ENCODE measurements at regions not wholly inside any gene's neighbourhood (a gene's known extent, or its start where the extent isn't known, plus 50 kb on each side); places are given as distances from the start of the nearest gene placed in this dataset.

- no peak for DNase-seq (ENCODE audit: low spot score)
Measured at GRCh38 chr11:127656116-127656836, 655.7 kb upstream of the KIRREL3 start.

GRCh38 chr11:127653076-127653475, 652.5 kb upstream of the KIRREL3 start:
- DNase-seq (ENCODE audit: low spot score): no peak
- TF ChIP-seq CTCF (IDR thresholded peaks at IDR 0.05; ENCODE audit: extremely low read depth, missing control alignments): no peak

More at GRCh38 chr11:127656116-127656836, 655.7 kb upstream of the KIRREL3 start:
- TF ChIP-seq CTCF (IDR thresholded peaks at IDR 0.05; ENCODE audit: extremely low read depth, missing control alignments): no peak

- no peak for DNase-seq (ENCODE audit: low spot score)
- no peak for TF ChIP-seq CTCF (IDR thresholded peaks at IDR 0.05; ENCODE audit: extremely low read depth, missing control alignments)
Measured at GRCh38 chr11:127651888-127652221, 651.3 kb upstream of the KIRREL3 start.

GRCh38 chr11:127651175-127651887, 650.8 kb upstream of the KIRREL3 start:
- no peak for TF ChIP-seq CTCF (IDR thresholded peaks at IDR 0.05; ENCODE audit: extremely low read depth, missing control alignments)
- no peak for DNase-seq (ENCODE audit: low spot score)

- no peak for TF ChIP-seq CTCF (IDR thresholded peaks at IDR 0.05; ENCODE audit: extremely low read depth, missing control alignments)
- no peak for DNase-seq (ENCODE audit: low spot score)
Measured at GRCh38 chr11:127649958-127650357, 649.4 kb upstream of the KIRREL3 start.

GRCh38 chr11:127649071-127649470, 648.5 kb upstream of the KIRREL3 start:
- no peak for TF ChIP-seq CTCF (IDR thresholded peaks at IDR 0.05; ENCODE audit: extremely low read depth, missing control alignments)
- no peak for DNase-seq (ENCODE audit: low spot score)

- TF ChIP-seq CTCF (IDR thresholded peaks at IDR 0.05; ENCODE audit: extremely low read depth, missing control alignments): no peak
- DNase-seq (ENCODE audit: low spot score): no peak
Measured at GRCh38 chr11:127648583-127648982, 648.0 kb upstream of the KIRREL3 start.

Data from GM20000 (cell line).